Activated CD4-positive, alpha-beta T cell treated with anti-CD3 and anti-CD28 coated beads, Interleukin-2, amount 10 ng/mL, durations not matched to agents 24 days and 14 days (primary cell): ENCODE measurements at regions not wholly inside any gene's neighbourhood (a gene's known extent, or its start where the extent isn't known, plus 50 kb on each side); places are given as distances from the start of the nearest gene placed in this dataset.
"Not testable (repeated sequence)": the region's sequence is repeated elsewhere in the genome, so short reads cannot be mapped to it uniquely, and the experiment has no call there.

Experiments
- DNase-seq: peaks from one replicate; pipeline ENCODE4 v3.0.0; 2022
- H3K27ac Mint-ChIP-seq: one replicate; pipeline ENCODE4 v1.8.0; 2022; ENCODE audit warnings: mild to moderate bottlenecking, mixed read lengths
- H3K27me3 Mint-ChIP-seq: one replicate; pipeline ENCODE4 v1.8.0; 2022; ENCODE audit warnings: mixed read lengths
- H3K36me3 Mint-ChIP-seq: one replicate; pipeline ENCODE4 v1.8.0; 2022; ENCODE audit warnings: low read depth, mild to moderate bottlenecking, mixed read lengths
- H3K4me1 Mint-ChIP-seq: one replicate; pipeline ENCODE4 v1.8.0; 2021; ENCODE audit warnings: mixed read lengths
- H3K4me3 Mint-ChIP-seq: one replicate; pipeline ENCODE4 v1.8.0; 2022; ENCODE audit warnings: mild to moderate bottlenecking, moderate library complexity, mixed read lengths
- H3K9me3 Mint-ChIP-seq: one replicate; pipeline ENCODE4 v1.8.0; 2021; ENCODE audit warnings: mixed read lengths
- intact Hi-C: fragments of 100-400 bp; cut with micrococcal nuclease; formaldehyde crosslinking; loops from one replicate; pipeline ENCODE4 v1.15.1; 2023

- Mint-ChIP-seq H3K36me3 (no peaks in the 10 kb centered on the region), H3K9me3 (no peaks in the 10 kb centered on the region), H3K4me3 (no peak overlapping the region), H3K27ac (no peak overlapping the region), H3K4me1 (no peaks in the 10 kb centered on the region), H3K27me3 (peaks cover 12% of the 10 kb centered on the region)
- intact Hi-C loops: no loop called here
- no peak for DNase-seq
Measured at GRCh38 chr2:224133387-224133786, 94.3 kb upstream of the SERPINE2 start.

GRCh38 chr2:224127871-224128501, 88.9 kb upstream of the SERPINE2 start:
- H3K9me3 Mint-ChIP-seq: no peaks in the 10 kb centered on the region
- intact Hi-C loops: no loop called here
- DNase-seq: no peak
- H3K27ac Mint-ChIP-seq: no peak overlapping the region
- no peaks in the 10 kb centered on the region for H3K4me1 Mint-ChIP-seq
- H3K4me3 Mint-ChIP-seq: no peak overlapping the region
- peaks cover 11% of the 10 kb centered on the region for H3K27me3 Mint-ChIP-seq
- no peaks in the 10 kb centered on the region for H3K36me3 Mint-ChIP-seq

GRCh38 chr2:224126440-224126839, 87.4 kb upstream of the SERPINE2 start:
- peaks cover 9% of the 10 kb centered on the region for H3K27me3 Mint-ChIP-seq
- H3K4me3 Mint-ChIP-seq: no peak overlapping the region
- H3K4me1 Mint-ChIP-seq: no peaks in the 10 kb centered on the region
- no peaks in the 10 kb centered on the region for H3K36me3 Mint-ChIP-seq
- no peaks in the 10 kb centered on the region for H3K9me3 Mint-ChIP-seq
- no peak for DNase-seq
- H3K27ac Mint-ChIP-seq: no peak overlapping the region
- intact Hi-C loops: no loop called here

DNA sequence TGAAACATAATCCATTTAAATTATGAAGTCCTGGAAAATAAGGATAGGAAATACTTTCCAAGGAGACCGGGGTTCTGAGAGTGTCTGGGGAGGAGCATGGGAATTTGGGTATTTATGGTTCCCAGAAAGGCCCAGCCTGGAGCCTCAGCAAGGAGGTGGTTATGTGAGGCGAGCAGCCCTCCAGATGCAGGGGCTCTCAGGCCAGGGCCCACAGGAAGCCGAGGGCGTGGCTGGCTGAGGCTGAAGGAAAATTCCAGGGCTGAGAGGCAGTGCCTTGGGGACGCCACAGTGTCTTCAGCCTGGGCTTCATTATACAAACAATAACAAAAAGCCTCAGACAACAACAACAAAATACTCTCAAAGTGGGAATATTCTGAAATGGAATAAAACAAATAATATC, 86.9 kb upstream of the SERPINE2 start:
- H3K27me3 Mint-ChIP-seq: peaks cover 9% of the 10 kb centered on the region
- DNase-seq: no peak
- H3K36me3 Mint-ChIP-seq: no peaks in the 10 kb centered on the region
- no peak overlapping the region for H3K4me3 Mint-ChIP-seq
- no peak overlapping the region for H3K27ac Mint-ChIP-seq
- no peaks in the 10 kb centered on the region for H3K9me3 Mint-ChIP-seq
- intact Hi-C loops: no loop called here
- no peaks in the 10 kb centered on the region for H3K4me1 Mint-ChIP-seq

DNA sequence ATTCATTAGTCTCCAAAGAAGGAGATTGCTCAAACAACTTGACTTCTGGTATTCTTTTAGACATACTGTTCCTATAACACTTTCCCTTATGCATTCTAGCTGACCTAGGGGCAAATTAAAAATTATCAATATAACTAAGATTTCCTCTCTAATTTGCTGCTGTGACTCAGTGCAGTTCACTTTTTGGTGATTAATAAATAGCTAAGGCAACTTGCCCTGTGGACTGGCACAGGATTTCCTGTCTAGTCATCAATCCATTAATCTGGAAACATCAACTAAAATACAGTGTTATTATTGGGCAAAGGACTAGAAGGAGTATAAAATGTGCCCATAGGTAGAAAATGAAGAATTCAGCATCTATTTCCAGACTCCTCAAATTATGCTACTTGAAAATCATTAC, 83.5 kb upstream of the SERPINE2 start:
- DNase-seq: no peak
- no peaks in the 10 kb centered on the region for H3K9me3 Mint-ChIP-seq
- intact Hi-C loops: no loop called here
- no peak overlapping the region for H3K27ac Mint-ChIP-seq
- no peaks in the 10 kb centered on the region for H3K36me3 Mint-ChIP-seq
- H3K4me3 Mint-ChIP-seq: no peak overlapping the region
- no peaks in the 10 kb centered on the region for H3K4me1 Mint-ChIP-seq
- no peaks in the 10 kb centered on the region for H3K27me3 Mint-ChIP-seq

- Mint-ChIP-seq H3K4me3 (no peak overlapping the region), H3K27ac (no peak overlapping the region), H3K9me3 (peaks cover 8% of the 10 kb centered on the region), H3K4me1 (no peaks in the 10 kb centered on the region), H3K36me3 (no peaks in the 10 kb centered on the region), H3K27me3 (peaks cover 7% of the 10 kb centered on the region)
- no peak for DNase-seq
- intact Hi-C loops: no loop called here
Measured at GRCh38 chr2:224121406-224122067, 82.5 kb upstream of the SERPINE2 start.

GRCh38 chr2:224120986-224121385, 81.9 kb upstream of the SERPINE2 start:
- H3K27me3 Mint-ChIP-seq: peaks cover 9% of the 10 kb centered on the region
- no peaks in the 10 kb centered on the region for H3K36me3 Mint-ChIP-seq
- no peak overlapping the region for H3K27ac Mint-ChIP-seq
- intact Hi-C loops: no loop called here
- no peaks in the 10 kb centered on the region for H3K4me1 Mint-ChIP-seq
- no peak for DNase-seq
- H3K4me3 Mint-ChIP-seq: no peak overlapping the region
- peaks cover 8% of the 10 kb centered on the region for H3K9me3 Mint-ChIP-seq

- H3K27ac Mint-ChIP-seq, intact Hi-C loops, H3K9me3 Mint-ChIP-seq, H3K36me3 Mint-ChIP-seq, DNase-seq, H3K4me3 Mint-ChIP-seq, H3K4me1 Mint-ChIP-seq, H3K27me3 Mint-ChIP-seq: not testable (repeated sequence)
Measured at GRCh38 chr2:224119846-224120245, 80.8 kb upstream of the SERPINE2 start.

DNA sequence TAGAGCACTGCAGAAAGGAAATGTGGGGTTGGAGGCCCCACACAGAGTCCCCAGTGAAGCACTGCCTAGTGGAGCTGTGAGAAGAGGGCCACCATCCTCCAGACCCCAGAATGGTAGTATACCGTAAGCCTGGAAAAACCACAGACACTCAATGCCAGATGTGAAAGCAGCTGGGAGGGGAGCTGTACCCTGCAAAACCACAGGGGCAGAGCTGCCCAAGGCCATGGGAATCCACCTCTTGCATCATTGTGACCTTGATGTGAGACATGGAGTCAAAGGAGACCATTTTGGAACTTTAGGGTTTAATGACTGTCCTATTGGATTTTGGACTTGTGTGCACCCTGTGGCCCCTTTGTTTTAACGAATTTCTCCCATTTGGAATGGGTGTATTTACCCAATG, 75.3 kb upstream of the SERPINE2 start:
- Mint-ChIP-seq H3K9me3 (peaks cover 8% of the 10 kb centered on the region), H3K36me3 (no peaks in the 10 kb centered on the region), H3K4me1 (no peaks in the 10 kb centered on the region), H3K4me3 (no peak overlapping the region), H3K27me3 (peaks cover 11% of the 10 kb centered on the region), H3K27ac (no peak overlapping the region)
- DNase-seq: no peak
- intact Hi-C loops: no loop called here

DNA sequence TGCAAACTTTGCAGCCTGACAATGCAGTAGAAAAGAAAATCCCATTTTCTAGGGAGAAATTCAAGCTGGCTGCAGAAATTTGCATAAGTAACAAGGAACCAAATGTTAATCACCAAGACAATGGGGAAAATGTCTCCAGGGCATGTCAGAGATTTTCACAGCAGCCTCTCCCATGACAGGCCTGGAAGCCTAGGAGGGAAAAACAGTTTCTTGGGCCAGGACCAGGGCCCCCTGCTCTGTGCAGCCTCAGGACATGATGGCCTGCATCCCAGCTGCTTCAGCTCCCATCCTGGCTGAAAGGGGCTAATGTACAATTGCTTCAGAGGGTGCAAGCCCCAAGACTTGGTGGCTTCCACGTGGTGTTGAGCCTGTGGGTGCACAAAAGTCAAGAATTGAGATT, 74.8 kb upstream of the SERPINE2 start:
- intact Hi-C loops, H3K4me3 Mint-ChIP-seq, DNase-seq, H3K4me1 Mint-ChIP-seq, H3K9me3 Mint-ChIP-seq, H3K36me3 Mint-ChIP-seq, H3K27ac Mint-ChIP-seq: not testable (repeated sequence)
- peaks cover 11% of the 10 kb centered on the region for H3K27me3 Mint-ChIP-seq

GRCh38 chr2:224111576-224111975, 72.5 kb upstream of the SERPINE2 start:
- H3K4me1 Mint-ChIP-seq: no peaks in the 10 kb centered on the region
- no peak overlapping the region for H3K27ac Mint-ChIP-seq
- no peaks in the 10 kb centered on the region for H3K36me3 Mint-ChIP-seq
- intact Hi-C loops: no loop called here
- peaks cover 4% of the 10 kb centered on the region for H3K27me3 Mint-ChIP-seq
- H3K9me3 Mint-ChIP-seq: peaks cover under 1% of the 10 kb centered on the region
- no peak overlapping the region for H3K4me3 Mint-ChIP-seq
- DNase-seq: no peak

GRCh38 chr2:224110811-224111210, 71.7 kb upstream of the SERPINE2 start:
- intact Hi-C loops: no loop called here
- no peak for DNase-seq
- no peaks in the 10 kb centered on the region for H3K9me3 Mint-ChIP-seq
- no peaks in the 10 kb centered on the region for H3K4me1 Mint-ChIP-seq
- no peaks in the 10 kb centered on the region for H3K36me3 Mint-ChIP-seq
- H3K4me3 Mint-ChIP-seq: no peak overlapping the region
- no peak overlapping the region for H3K27ac Mint-ChIP-seq
- peaks cover 2% of the 10 kb centered on the region for H3K27me3 Mint-ChIP-seq

DNA sequence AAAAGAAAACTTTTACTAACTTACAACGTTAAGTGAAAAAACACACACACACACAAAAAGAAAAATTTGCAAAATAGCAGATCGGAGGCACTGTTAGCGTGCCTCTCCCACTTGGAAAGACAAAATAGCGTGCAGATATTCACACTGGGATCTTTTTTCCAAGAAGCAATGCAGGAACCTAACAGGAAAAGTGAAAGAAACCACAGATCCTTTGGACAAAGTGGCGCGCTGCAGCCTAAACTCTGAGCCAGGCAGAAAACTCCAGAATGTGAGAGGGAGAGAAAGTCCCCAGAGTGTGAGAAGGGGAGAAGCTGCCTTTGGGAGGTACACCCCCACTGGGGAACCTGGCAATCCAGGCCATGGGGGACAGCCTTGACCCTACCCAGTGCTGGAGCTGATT, 70.7 kb upstream of the SERPINE2 start:
- Mint-ChIP-seq H3K27ac (no peak overlapping the region), H3K4me3 (no peak overlapping the region), H3K4me1 (no peaks in the 10 kb centered on the region), H3K36me3 (no peaks in the 10 kb centered on the region), H3K9me3 (peaks cover under 1% of the 10 kb centered on the region), H3K27me3 (peaks cover 2% of the 10 kb centered on the region)
- DNase-seq: no peak
- intact Hi-C loops: no loop called here

- Mint-ChIP-seq H3K4me3 (no peak overlapping the region), H3K4me1 (no peaks in the 10 kb centered on the region), H3K27me3 (no peaks in the 10 kb centered on the region), H3K27ac (no peak overlapping the region), H3K36me3 (no peaks in the 10 kb centered on the region), H3K9me3 (peaks cover 4% of the 10 kb centered on the region)
- intact Hi-C loops: no loop called here
- no peak for DNase-seq
Measured at GRCh38 chr2:224106794-224107193, 67.7 kb upstream of the SERPINE2 start.
